ENCODE measurements at regions not wholly inside any gene's neighbourhood (a gene's known extent, or its start where the extent isn't known, plus 50 kb on each side); places are given as distances from the start of the nearest gene placed in this dataset.

DNA sequence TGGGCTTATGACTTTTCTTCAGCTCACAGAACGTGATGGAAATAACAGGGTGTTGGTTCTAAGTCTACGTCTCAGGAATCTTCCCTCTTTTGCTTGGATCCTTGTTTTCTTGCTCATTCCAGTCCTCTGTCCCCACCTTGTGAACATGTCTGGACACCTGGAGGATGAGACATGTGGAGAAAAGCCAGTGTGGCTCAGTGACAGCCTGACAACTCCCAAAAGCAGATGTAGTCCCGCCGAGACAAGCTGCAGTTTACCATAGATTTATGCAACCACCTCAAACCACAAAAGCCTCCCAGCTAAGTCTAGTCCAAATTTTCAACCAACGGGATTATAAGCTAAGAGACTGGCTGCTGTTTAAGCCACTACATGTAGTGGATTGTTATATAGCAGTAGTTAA is 476.1 kb downstream of the SH2D4B start:
- no peak overlapping the region for H3K4me2 ChIP-seq (ENCODE audit: control insufficient read depth, insufficient read depth)
- no peaks in the 10 kb centered on the region for H3K79me2 ChIP-seq (ENCODE audit: control insufficient read depth, insufficient read depth, low read length)
- FAIRE-seq (no peak), DNase-seq (ENCODE audit: low read depth, low spot score) (no peak), ATAC-seq (no peak)
- no peak overlapping the region for H3K4me3 ChIP-seq
- RAD21 ChIA-PET (ENCODE audit: unreplicated experiment), result interaction anchor here (0.6 kb wide), 1 partner anchor 108 kb away, joined by 3 read pairs; no protein-coding TSS in a partner anchor
- no peaks in the 10 kb centered on the region for H3K9me3 ChIP-seq (replicated peaks; ENCODE audit: control insufficient read depth, insufficient read depth, low read length)
- in situ Hi-C loops (cut with MboI) (no loop called here), intact Hi-C loops (cut with micrococcal nuclease; ENCODE audit: unreplicated experiment) (no loop called here)
- no peaks in the 10 kb centered on the region for H3K4me1 ChIP-seq (ENCODE audit: control insufficient read depth, insufficient read depth, low read length)
- POLR2A ChIA-PET, result no interaction called here
- H2AFZ ChIP-seq (ENCODE audit: control insufficient read depth, low read depth, low read length), result no peak overlapping the region; the same call in 1 of the 2 replicates
- CTCF ChIA-PET, result interaction anchor here (0.9 to 2.0 kb wide), 6 partner anchors 9 to 569 kb away, joined by 3 to 8 read pairs (median 4); no protein-coding TSS in a partner anchor
- no peaks in the 10 kb centered on the region for H3K36me3 ChIP-seq (ENCODE audit: control insufficient read depth in 2 of 2, insufficient read depth in 2 of 2, low read length in 1 of 2)
- SMC1A ChIA-PET (ENCODE audit: uncharacterized antibody, unreplicated experiment), result interaction anchor here (0.7 to 2.0 kb wide), 5 partner anchors 8 to 311 kb away, joined by 3 to 4 read pairs (median 3); no protein-coding TSS in a partner anchor
- no peak overlapping the region for H3K9ac ChIP-seq (ENCODE audit: control insufficient read depth, insufficient read depth, low read length)
- BruUV-seq (replicated peaks), result no TSS peak
- no peaks in the 10 kb centered on the region for H4K20me1 ChIP-seq (ENCODE audit: control insufficient read depth, insufficient read depth)
- no peak for TF ChIP-seq BCL11A (IDR thresholded peaks at IDR 0.05; ENCODE audit: low read depth, low read length)
- no peak for TF ChIP-seq HDGF (IDR thresholded peaks at IDR 0.05)
- TF ChIP-seq TARDBP (IDR thresholded peaks at IDR 0.05; ENCODE audit: borderline replicate concordance), result no peak
- no peak for TF ChIP-seq POLR2AphosphoS2 (IDR thresholded peaks at IDR 0.05; ENCODE audit: low read depth, low read length)
- TF ChIP-seq NR2C1 (IDR thresholded peaks at IDR 0.05), result no peak
- no peak for TF ChIP-seq SPI1 (IDR thresholded peaks at IDR 0.05; ENCODE audit: borderline replicate concordance, insufficient read depth, low read depth, low read length)
- 17% methylated on average over 5 of the region's 5 CpGs for WGBS (ENCODE audit: insufficient coverage, insufficient replicate concordance, low lambda C conversion rate, missing lambda C conversion rate)
- H3K27ac ChIP-seq (ENCODE audit: control insufficient read depth, insufficient read depth), result no peak overlapping the region
- H3K27me3 ChIP-seq (replicated peaks in 1 of 2; ENCODE audit: control insufficient read depth in 2 of 2, insufficient read depth in 2 of 2, low read length in 1 of 2), result no peaks in the 10 kb centered on the region
